ENCODE measurements at regions not wholly inside any gene's neighbourhood (a gene's known extent, or its start where the extent isn't known, plus 50 kb on each side); places are given as distances from the start of the nearest gene placed in this dataset.

DNA sequence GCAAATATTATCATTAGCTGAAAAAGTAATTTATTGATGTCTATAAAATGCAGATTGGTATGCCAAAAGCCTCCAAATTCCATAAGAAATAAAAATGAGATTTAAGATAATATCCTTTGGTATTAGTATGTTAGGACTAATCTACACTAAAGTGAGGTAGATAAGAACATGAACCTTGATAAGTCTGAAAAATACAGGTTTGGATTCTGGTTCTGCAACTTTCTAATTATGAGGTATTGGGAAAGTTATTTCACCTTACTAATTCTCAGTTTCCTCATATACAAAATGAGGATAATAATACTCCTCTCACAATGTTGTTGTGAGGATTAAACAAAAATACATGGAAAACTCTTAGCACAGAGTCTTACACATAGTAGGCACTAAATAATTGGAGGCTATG is 300.1 kb downstream of the NNT start:
- no peak for DNase-seq (ENCODE audit: low read depth)
- TF ChIP-seq, protein P1, sequence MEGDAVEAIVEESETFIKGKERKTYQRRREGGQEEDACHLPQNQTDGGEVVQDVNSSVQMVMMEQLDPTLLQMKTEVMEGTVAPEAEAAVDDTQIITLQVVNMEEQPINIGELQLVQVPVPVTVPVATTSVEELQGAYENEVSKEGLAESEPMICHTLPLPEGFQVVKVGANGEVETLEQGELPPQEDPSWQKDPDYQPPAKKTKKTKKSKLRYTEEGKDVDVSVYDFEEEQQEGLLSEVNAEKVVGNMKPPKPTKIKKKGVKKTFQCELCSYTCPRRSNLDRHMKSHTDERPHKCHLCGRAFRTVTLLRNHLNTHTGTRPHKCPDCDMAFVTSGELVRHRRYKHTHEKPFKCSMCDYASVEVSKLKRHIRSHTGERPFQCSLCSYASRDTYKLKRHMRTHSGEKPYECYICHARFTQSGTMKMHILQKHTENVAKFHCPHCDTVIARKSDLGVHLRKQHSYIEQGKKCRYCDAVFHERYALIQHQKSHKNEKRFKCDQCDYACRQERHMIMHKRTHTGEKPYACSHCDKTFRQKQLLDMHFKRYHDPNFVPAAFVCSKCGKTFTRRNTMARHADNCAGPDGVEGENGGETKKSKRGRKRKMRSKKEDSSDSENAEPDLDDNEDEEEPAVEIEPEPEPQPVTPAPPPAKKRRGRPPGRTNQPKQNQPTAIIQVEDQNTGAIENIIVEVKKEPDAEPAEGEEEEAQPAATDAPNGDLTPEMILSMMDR (IDR thresholded peaks at IDR 0.05; ENCODE audit: insufficient read depth, low read depth, low read length, missing control alignments), result no peak
- no peak overlapping the region for H3K4me3 ChIP-seq (ENCODE audit: low read depth, low read length)

DNA sequence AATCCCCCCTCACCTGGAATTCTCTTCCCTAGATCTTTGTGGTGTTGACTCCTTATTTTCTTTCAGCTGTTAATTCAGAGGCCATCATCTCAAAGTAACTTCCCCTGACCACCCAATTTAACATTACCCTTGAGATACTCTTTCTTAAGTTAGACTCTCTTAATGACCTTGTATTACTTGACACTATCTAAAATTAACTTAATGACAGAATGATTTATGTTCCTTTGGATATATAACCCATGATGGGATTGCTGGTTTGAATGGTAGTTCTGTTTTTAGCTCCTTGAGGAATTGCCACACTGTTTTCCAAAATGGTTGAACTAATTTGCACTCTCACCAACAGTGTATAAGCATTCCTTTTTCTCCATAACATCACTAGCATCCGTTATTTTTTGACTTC is 298.0 kb downstream of the NNT start:
- DNase-seq (ENCODE audit: low read depth), result no peak
- TF ChIP-seq, protein P1 (IDR thresholded peaks at IDR 0.05; ENCODE audit: insufficient read depth, low read depth, low read length, missing control alignments), result no peak
- no peak overlapping the region for H3K4me3 ChIP-seq (ENCODE audit: low read depth, low read length)

DNA sequence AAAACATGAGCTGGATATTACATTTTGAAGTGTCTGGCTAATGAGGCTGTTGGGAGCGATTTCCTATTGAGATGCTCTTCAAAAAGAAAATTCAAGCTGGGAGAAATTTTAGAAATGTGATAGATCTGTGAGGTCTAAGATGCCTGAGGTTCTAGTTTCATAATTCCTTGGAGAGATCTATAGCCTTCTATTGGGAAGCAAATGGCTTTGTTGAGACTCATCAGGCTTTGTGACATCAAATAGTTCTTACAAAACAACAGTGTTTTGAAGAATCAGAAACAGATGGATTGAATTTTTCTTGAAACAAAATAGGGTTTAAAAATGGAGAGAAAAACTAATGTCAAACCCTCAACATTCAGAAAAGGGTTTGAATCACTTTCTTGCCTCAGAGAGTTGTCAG is 292.9 kb downstream of the NNT start:
- H3K4me3 ChIP-seq (ENCODE audit: low read depth, low read length), result no peak overlapping the region
- DNase-seq (ENCODE audit: low read depth), result no peak
- TF ChIP-seq, protein P1 (IDR thresholded peaks at IDR 0.05; ENCODE audit: insufficient read depth, low read depth, low read length, missing control alignments), result no peak

DNA sequence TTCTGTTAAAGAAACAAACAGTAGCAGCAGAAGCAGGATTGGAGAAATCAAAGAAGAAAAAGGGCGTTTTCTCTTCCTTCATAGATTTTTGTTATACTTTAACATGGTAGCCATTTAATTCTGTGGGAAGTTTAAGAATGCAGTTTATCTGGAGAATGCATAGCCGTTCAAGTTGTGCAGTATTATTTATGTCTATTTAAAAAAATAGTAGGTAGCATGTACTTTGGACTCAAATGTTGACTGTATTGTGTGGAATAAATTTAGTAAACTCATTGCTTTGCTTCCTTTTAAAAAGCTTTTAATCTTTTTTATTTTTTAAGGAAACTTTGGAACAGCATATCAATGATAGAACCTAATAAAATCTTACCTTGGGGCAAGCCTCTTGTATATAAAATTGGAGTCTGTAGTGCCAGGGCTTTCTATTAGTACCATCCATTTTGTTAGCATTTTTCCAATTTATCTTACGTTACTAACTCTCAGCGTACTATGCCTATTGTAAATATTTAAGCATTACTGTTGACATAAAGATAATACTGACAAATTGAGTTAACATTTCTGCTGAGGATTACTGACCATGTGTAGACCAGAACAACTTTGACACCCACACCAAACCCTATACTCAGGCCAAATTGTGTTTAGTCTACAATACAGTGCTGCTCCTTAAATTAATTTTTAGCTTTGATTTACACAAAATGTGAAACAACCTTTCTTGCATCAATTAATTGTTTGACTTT is 291.1 kb downstream of the NNT start:
- no peak overlapping the region for H3K4me3 ChIP-seq (ENCODE audit: low read depth, low read length)
- TF ChIP-seq, protein P1 (IDR thresholded peaks at IDR 0.05; ENCODE audit: insufficient read depth, low read depth, low read length, missing control alignments), result no peak
- DNase-seq (ENCODE audit: low read depth), result no peak

DNA sequence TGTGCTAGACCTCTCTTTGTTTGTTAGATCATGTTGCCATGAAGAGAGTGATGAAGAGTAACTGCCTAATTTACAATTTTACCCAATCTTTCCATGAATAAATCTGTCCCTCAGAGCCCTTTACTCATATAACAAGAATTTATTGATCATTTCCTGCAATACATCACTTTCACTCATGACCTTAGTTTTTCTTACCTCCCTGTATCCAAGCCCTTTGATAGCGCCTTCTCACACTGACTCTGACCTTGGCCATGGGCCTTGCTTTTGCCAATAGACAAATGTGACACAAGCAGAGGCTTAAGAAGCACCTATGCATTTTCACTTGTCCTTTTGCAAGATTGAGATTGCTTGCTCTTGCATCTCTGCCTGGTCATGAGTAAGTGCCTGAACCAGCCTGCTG is 288.1 kb downstream of the NNT start:
- DNase-seq (ENCODE audit: low read depth), result no peak
- no peak overlapping the region for H3K4me3 ChIP-seq (ENCODE audit: low read depth, low read length)
- TF ChIP-seq, protein P1 (IDR thresholded peaks at IDR 0.05; ENCODE audit: insufficient read depth, low read depth, low read length, missing control alignments), result no peak

DNA sequence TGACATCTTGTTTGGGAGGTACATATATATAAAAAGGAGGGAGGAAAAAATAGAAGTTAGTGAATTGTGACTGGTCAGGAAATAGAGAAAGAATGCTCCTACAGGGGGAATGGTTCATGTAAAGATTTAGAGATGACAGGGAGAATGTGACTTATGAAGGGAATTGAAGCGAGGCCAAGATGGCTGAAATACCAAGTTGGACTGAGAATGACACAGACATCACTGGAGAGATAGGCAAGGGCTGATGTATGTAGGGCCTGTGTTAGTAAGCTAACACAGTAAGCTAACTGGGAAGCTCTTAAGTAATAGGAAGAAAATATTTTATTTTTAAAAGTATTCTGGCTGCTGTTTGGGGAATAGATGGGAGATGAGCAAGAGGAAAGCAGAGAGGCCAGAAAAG is 286.3 kb downstream of the NNT start:
- no peak for DNase-seq (ENCODE audit: low read depth)

More for the DNA sequence above, 286.3 kb downstream of the NNT start:
- TF ChIP-seq, protein P1 (IDR thresholded peaks at IDR 0.05; ENCODE audit: insufficient read depth, low read depth, low read length, missing control alignments), result no peak
- H3K4me3 ChIP-seq (ENCODE audit: low read depth, low read length), result no peak overlapping the region

All from GM12865 (cell line).